Parathyroid adenoma (tissue), 2 donors: ENCODE measurements at regions not wholly inside any gene's neighbourhood (a gene's known extent, or its start where the extent isn't known, plus 50 kb on each side); places are given as distances from the start of the nearest gene placed in this dataset.

ENCODE experiments used
- H2AFZ ChIP-seq: fragments of 300-600 bp; sonication (generic); one replicate; pipeline ENCODE4 v1.7.0; 2017; ENCODE audit warnings: antibody characterized with exemption, mild to moderate bottlenecking
- H3K27ac ChIP-seq: fragments of 300-600 bp; sonication (generic); one replicate; pipeline ENCODE4 v1.7.0; 2017
- H3K27me3 ChIP-seq: fragments of 300-600 bp; sonication (generic); one replicate; pipeline ENCODE4 v1.7.0; 2017; ENCODE audit warnings: low read length; ENCODE audit not compliant: control insufficient read depth, insufficient read depth
- H3K36me3 ChIP-seq: fragments of 300-600 bp; sonication (generic); one replicate; pipeline ENCODE4 v1.7.0; 2017; ENCODE audit warnings: low read length; ENCODE audit not compliant: control insufficient read depth, insufficient read depth
- H3K4me1 ChIP-seq: fragments of 300-600 bp; sonication (generic); one replicate; pipeline ENCODE4 v1.7.0; 2017; ENCODE audit warnings: control low read depth
- H3K4me2 ChIP-seq: fragments of 300-600 bp; sonication (generic); one replicate; pipeline ENCODE4 v1.7.0; 2017; ENCODE audit warnings: low read length
- H3K4me3 ChIP-seq: fragments of 300-600 bp; sonication (generic); one replicate; pipeline ENCODE4 v1.7.0; 2017; ENCODE audit warnings: low read depth, low read length
- H3K79me2 ChIP-seq: fragments of 300-600 bp; sonication (generic); one replicate; pipeline ENCODE4 v1.7.0; 2017; ENCODE audit warnings: control low read depth
- H3K9ac ChIP-seq: fragments of 300-600 bp; sonication (generic); one replicate; pipeline ENCODE4 v1.7.0; 2017; ENCODE audit warnings: mild to moderate bottlenecking
- H3K9me3 ChIP-seq: fragments of 300-600 bp; sonication (generic); one replicate; pipeline ENCODE4 v1.7.0; 2017; ENCODE audit warnings: low read length; ENCODE audit not compliant: control insufficient read depth
- TF ChIP-seq, protein P1 (sequence below): fragments of 300-600 bp; sonication (generic); IDR thresholded peaks from one replicate; pipeline ENCODE4 v1.7.0; 2017; ENCODE audit warnings: antibody characterized with exemption, mild to moderate bottlenecking
- donor health status: primary hyperparathyroidism.

DNA sequence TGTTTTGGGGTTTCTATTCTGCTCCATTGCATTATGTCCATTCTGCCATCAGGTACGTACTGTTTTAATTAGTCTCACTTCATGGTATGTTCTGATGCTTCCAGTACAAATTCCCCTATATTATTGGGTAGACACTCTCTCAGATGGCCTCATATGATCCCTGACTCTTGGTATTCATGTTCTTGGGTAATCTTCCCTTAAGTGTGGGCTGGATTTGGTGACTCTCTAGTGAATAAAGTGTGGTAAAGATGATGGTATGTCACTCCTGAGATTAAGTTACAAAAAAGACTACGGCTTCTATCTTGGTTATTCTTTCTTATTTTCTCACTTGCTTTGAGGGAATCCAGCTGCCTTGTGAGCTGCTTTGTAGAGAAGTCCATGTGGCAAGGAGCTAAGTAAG is 89.6 kb upstream of the TBC1D5 start:
- Histone ChIP-seq H3K4me3 (no peak overlapping the region), H3K27me3 (no peaks in the 10 kb centered on the region), H3K36me3 (no peaks in the 10 kb centered on the region), H3K79me2 (no peaks in the 10 kb centered on the region), H3K4me2 (no peak overlapping the region), H3K4me1 (no peaks in the 10 kb centered on the region), H3K27ac (no peak overlapping the region), H3K9ac (no peak overlapping the region), H2AFZ (no peak overlapping the region), H3K9me3 (no peaks in the 10 kb centered on the region)
- TF ChIP-seq, protein P1, sequence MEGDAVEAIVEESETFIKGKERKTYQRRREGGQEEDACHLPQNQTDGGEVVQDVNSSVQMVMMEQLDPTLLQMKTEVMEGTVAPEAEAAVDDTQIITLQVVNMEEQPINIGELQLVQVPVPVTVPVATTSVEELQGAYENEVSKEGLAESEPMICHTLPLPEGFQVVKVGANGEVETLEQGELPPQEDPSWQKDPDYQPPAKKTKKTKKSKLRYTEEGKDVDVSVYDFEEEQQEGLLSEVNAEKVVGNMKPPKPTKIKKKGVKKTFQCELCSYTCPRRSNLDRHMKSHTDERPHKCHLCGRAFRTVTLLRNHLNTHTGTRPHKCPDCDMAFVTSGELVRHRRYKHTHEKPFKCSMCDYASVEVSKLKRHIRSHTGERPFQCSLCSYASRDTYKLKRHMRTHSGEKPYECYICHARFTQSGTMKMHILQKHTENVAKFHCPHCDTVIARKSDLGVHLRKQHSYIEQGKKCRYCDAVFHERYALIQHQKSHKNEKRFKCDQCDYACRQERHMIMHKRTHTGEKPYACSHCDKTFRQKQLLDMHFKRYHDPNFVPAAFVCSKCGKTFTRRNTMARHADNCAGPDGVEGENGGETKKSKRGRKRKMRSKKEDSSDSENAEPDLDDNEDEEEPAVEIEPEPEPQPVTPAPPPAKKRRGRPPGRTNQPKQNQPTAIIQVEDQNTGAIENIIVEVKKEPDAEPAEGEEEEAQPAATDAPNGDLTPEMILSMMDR, result no peak

DNA sequence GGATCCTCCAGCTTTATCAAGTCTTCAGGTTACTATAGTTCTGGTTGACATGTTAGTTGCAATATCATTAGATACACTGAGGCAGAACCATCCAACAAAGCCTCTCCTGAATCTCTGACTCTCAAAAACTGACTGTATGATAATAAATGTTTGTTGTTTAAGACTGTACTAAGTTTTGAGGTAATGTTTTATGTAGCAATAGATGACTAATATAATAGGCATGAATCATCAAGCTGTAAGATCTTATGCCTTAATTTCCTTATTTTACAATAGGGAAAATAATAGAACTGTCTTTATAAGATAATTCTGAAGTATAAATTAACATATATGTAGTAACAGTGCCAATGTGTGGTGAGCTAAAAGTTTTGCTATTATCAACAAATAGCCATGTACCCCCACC is 88.9 kb upstream of the TBC1D5 start:
- TF ChIP-seq, protein P1, result no peak
- Histone ChIP-seq H3K9ac (no peak overlapping the region), H3K9me3 (no peaks in the 10 kb centered on the region), H3K4me3 (no peak overlapping the region), H3K4me2 (no peak overlapping the region), H3K36me3 (no peaks in the 10 kb centered on the region), H3K4me1 (no peaks in the 10 kb centered on the region), H3K79me2 (no peaks in the 10 kb centered on the region), H3K27ac (no peak overlapping the region), H2AFZ (no peak overlapping the region), H3K27me3 (no peaks in the 10 kb centered on the region)

DNA sequence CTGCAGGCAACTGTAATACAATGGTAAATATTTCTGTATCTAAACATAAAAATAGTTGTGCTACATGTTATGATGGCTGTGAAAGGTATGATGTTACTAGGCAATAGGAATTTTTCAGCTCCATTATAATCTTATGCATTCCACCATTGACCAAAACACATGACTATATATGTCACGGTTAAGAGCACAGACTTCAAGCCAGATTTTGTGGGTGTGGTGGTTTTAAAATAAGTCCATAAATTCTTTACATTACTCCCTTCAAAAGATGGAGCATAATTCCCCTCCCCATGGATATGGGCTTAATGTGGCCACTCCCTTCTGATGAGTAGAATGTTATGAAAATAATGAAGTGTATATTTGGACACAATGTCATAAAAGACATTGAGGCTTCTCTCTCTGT is 88.4 kb upstream of the TBC1D5 start:
- Histone ChIP-seq H3K4me3 (no peak overlapping the region), H3K27ac (no peak overlapping the region), H3K4me2 (no peak overlapping the region), H3K9me3 (no peaks in the 10 kb centered on the region), H3K36me3 (no peaks in the 10 kb centered on the region), H3K27me3 (no peaks in the 10 kb centered on the region), H3K9ac (no peak overlapping the region), H3K4me1 (no peaks in the 10 kb centered on the region), H2AFZ (no peak overlapping the region), H3K79me2 (no peaks in the 10 kb centered on the region)
- TF ChIP-seq, protein P1, result no peak

DNA sequence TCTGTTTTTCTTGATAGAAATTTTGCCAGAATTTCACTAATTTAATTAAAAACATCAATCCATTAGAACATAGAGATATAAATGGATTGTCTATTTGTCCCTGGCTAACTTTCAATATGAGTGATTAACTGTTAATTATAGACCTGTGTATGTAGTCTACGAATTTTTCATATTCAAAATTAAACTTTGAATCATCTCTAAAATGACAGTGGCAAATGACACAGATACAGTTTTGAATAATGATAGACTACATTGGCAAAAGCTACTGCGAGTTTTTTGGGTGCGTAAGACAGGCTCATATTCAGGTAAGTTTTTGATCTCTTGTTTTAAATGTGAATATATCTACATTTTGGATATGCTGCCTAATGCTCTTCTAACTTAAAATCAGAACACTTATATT is 86.0 kb upstream of the TBC1D5 start:
- H3K9ac ChIP-seq, result no peak overlapping the region
- no peaks in the 10 kb centered on the region for H3K9me3 ChIP-seq

DNA sequence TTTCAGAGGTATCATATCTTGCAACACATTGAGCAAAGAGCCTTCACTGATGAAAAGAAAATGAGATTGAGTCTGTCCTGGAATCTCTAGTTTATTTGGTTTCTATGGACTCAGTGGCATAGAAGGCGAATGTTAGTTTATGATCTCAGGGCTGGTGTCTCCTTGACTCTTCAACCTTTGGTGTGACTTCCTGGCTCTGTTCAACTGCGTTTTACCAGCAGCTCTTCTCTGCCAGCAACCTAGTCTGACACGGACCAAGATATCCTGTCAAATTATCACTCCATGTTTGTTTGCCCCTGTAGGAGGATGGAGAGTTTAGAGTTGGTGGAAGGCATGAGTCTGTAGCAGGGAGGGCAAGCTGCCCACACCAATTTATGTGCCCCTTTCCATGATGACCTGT is 82.9 kb upstream of the TBC1D5 start:
- H3K79me2 ChIP-seq, result no peaks in the 10 kb centered on the region
- H3K9ac ChIP-seq, result no peak overlapping the region
- no peaks in the 10 kb centered on the region for H3K9me3 ChIP-seq
- H3K4me1 ChIP-seq, result no peaks in the 10 kb centered on the region
- no peak overlapping the region for H2AFZ ChIP-seq
- H3K4me2 ChIP-seq, result no peak overlapping the region
- H3K27ac ChIP-seq, result no peak overlapping the region
- H3K36me3 ChIP-seq, result no peaks in the 10 kb centered on the region
- H3K4me3 ChIP-seq, result no peak overlapping the region
- TF ChIP-seq, protein P1, result no peak
- no peaks in the 10 kb centered on the region for H3K27me3 ChIP-seq

More for the DNA sequence above, 86.0 kb upstream of the TBC1D5 start:
- TF ChIP-seq, protein P1, result no peak
- no peaks in the 10 kb centered on the region for H3K27me3 ChIP-seq
- no peak overlapping the region for H3K4me3 ChIP-seq
- no peak overlapping the region for H3K27ac ChIP-seq
- no peaks in the 10 kb centered on the region for H3K4me1 ChIP-seq
- no peak overlapping the region for H2AFZ ChIP-seq
- H3K79me2 ChIP-seq, result no peaks in the 10 kb centered on the region
- no peak overlapping the region for H3K4me2 ChIP-seq
- H3K36me3 ChIP-seq, result no peaks in the 10 kb centered on the region
